HG02973 (cell line): ENCODE measurements at regions not wholly inside any gene's neighbourhood (a gene's known extent, or its start where the extent isn't known, plus 50 kb on each side); places are given as distances from the start of the nearest gene placed in this dataset.
"Not testable (repeated sequence)": the region's sequence is repeated elsewhere in the genome, so short reads cannot be mapped to it uniquely, and the experiment has no call there.

Experiments used
- ATAC-seq: cut with Tn5 transposase; IDR thresholded peaks from one replicate; pipeline ENCODE4 v1.9.1; 2021; ENCODE audit warnings: moderate library complexity; ENCODE audit not compliant: unreplicated experiment

DNA sequence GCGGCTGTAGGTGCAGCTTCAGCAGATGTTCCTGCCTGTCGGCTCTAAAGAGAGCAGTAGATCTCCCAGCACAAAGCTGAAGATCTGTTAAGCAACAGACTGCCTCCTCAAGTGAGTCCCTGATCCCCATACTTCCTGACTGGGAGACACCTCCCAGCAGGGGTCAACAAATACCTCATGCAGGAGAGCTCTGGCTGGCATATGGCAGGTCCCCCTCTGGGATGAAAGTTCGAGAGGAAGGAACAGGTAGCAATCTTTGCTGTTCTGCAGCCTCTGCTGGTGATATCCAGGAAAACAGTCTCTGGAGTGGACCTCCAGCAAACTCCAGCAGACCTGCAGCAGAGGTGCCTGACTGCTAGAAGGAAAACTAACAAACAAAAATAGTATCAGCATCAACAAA is 337.1 kb upstream of the USP15 start:
- no peak for ATAC-seq

- ATAC-seq, result no peak
These were observed 325.6 kb upstream of the USP15 start for GRCh38 chr12:61934564-61934963.

DNA sequence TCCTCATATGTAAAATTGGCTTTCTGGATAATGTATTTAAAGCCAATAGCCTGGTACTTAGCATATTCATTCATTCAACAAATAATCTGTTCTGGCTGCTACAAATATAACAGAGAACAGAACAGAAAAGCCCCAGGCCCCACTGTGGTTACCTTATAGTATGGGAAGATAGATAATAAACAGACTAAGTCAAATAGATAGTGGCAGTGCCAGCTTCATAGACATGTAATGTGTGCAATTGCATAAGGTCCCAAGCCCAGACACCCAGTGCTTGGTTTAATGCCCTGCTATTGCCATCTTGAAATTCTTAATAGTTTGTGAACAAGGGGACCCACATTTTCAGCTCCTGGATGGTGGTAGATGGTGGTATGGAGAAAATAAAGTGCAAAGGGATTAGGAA is 320.2 kb upstream of the USP15 start:
- ATAC-seq, result no peak

DNA sequence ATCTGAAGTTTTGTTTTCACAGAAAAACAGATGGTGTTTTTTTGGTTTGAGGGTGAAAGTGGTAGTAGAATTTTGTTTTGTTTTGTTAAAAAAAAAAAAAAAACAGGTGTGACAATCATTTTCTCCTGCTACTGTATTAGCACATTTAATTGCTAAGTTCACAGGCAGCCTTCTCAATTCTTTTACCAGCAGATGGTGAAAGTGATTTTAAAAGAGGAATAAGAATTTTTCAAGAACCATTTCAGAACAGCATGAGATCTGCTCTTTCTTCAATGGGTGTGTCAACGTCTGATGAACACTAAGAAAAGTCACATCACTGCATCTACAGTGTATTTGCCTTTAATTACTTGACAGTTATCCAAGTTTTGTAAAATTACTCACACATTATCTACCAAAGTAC is 303.7 kb upstream of the USP15 start:
- no peak for ATAC-seq

GRCh38 chr12:61974461-61974860 is 285.7 kb upstream of the USP15 start:
- ATAC-seq, result no peak

DNA sequence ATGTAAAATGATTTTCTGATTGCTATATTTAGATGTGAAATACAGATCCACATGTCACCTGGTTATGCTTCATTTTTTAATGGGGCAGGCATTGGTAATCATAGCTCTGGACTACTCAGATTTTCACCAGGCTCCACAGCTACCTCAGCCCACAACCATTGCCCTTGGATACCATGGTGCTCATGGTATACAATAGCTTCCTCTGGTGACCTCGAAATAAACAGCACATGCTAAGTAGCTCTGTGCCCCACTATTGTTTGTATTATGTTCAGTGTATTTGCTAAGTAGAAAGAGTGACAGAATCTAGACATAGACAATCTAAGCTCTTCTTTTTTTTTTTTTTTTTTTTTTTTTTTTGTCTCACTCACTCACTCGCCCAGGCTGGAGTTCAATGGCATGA is 274.4 kb upstream of the USP15 start:
- ATAC-seq, result no peak

DNA sequence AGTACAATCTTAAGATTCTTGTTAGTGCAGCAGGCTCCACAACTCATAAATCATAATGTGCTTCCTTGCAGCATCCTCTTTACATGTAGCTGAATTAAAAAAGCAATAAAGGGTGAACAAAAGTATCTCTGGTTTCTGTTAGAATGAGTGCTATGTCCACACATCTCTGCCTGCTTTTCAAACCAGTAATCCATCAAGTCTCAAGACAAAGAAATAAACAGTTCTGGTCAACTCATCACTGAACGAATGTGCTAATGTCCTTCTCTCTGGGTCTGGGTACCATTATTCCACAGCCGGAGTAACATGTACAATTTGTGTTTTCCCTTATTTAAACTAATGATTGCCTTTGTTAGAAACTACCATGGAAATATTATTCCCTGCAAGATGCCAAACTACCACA is 273.0 kb upstream of the USP15 start:
- ATAC-seq, result no peak

DNA sequence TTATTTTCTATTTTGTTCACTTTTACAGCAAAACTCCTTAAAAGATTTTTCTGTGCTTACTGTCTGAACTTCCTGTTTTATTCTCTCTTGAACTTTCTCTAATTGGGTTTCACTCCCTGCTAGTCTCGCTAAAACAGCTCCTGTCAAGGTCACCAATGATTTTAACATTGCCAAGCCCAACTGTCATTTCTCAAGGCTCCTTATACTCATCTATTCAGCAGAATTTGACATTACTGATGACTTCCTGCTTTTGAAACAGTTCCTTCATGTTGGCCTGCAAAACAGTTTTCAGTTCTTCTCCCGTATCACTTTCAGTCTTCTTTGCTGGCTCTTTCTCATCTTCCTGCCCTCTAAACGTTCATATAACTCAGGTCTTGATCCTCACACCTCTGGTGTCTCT is 268.5 kb upstream of the USP15 start:
- no peak for ATAC-seq

GRCh38 chr12:61993734-61994345 is 266.4 kb upstream of the USP15 start:
- ATAC-seq, result peak; percentile 85

DNA sequence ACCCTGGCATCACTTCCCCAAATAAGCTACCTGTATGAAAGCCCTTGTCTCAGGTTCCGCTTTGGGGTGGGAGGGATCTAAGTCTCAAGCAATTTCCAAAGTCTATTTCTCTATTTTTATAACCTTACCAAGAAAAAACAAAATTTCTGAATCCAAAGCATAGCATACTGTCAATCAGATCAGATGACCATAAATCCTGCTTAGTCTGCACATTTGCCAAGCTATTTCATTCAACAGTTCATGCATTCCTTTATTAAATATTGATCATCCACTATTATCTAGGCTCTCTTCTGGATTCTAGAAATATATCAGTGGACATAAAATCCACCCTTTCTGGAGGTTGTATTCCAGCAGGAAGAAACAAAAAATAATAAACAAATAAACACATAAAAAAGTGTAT is 263.5 kb upstream of the USP15 start:
- ATAC-seq, result no peak

DNA sequence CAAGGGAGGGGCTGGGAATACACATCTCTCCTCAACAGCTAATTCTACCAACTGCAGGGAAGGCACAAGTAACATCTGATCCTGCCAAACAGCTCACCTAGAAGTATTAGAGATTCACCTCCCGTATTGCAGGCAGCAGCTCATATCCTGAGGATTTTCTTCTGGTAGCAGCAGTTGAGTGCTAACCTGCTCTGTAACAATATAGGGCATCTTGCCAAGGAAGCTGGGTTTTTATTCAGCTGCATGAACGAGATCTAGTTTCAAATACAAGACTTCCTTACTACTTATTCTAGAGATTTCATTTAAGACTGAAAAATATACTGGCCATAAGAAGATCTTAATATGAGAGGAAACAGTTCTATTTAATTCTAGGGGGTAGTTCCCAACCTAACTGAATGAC is 261.4 kb upstream of the USP15 start:
- no peak for ATAC-seq

DNA sequence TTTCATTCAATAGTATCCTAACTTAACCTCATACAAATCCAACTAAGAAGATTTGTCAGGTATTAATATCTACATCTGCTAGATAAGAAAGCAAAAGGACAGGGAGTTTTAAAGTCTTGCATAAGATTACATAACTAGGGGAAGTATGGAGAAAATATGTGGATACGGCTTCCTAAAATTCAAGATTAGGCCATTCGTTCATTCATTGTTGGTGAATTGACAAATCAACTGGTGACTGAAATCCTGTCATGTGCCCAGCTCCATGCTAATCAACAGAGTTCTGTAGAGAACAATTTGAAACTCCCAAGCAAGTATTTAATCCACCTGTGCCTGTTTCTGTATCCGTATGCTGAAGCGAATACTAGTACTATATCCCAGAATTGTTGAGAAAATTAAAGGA is 260.9 kb upstream of the USP15 start:
- no peak for ATAC-seq

DNA sequence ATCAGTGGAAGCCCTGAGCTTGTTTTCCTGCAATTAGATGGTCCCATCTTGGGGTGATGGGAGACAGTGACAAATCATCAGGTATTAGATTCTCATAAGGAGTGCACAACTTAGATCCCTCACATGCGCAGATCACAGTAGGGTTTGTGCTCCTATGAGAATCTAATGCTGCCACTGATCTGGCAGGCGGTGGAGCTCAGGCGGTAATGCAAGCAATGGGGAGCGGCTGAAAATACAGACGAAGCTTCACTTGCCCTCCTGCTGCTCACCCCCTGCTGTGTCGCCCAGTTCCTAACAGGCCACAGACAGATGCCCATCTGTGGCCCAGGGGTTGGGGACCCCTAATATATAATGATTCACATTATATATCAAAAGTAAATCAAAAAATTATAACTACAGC is 258.8 kb upstream of the USP15 start:
- no peak for ATAC-seq

DNA sequence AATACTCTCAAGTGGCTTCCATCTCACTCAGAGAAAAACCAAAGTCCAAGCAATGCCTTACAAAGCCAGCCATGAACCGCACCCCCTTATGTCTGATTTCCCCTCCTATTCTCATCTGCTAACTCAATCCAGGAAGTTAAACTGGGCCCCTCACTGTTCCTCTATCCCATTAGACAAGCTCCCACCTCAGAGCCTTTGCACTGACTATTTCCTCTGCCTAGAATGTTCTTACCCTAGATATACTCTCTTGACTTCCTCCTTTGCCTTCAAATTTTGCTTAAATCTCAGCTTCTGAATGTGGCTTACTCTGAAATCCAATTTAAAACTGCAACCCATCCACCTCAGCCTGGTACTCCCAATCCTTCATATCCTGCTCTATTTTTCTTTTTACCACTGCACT is 257.0 kb upstream of the USP15 start:
- no peak for ATAC-seq

DNA sequence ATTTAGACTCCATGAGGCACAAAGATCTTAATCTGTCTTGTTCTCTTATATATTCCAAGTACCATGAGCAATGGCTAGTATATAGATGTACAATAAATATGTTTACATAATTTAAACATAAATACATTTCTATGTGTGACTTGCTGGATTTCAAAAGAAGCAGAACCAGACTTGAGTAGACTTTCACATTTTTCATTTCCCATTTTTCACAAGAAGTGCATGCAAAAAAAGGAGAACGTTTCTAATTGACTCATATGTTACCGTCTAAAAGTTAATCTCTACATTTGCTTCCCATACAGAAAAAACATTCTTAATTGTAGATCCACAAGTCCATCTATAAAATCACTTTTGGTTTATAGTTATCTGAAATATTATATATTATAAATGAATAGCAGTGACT is 256.5 kb upstream of the USP15 start:
- ATAC-seq, result no peak

- ATAC-seq, result no peak
These were observed 254.6 kb upstream of the USP15 start for GRCh38 chr12:62005615-62006014.

DNA sequence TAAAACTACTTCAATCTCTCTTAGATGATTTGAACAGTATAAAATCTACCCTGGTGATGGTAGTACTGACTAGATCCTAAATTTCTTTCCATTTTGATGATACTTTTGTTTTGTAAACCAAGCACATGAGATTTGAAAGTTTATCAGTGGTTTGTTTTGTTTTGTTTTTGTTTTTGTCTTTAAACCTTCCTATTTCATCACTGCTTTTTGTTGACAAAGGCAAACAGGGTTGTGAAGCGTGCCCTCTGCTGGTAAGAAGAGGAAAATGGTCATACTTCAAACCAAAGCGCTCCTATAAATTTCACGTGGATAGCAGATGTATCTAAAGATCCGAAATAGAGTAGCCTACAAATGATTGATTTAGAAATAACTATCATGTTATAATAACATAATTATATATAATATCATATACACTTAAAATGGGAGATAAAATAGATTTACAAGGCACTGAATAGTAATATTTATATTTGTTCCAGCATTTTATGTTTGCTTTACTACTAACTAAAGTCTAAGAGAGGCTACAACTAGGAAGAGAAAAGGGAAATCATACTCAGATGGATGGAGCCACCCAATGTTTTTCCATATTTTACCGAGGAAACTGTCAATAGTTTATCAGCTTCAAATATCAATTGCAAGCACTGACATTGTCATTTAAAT is 254.0 kb upstream of the USP15 start:
- peak; percentile 88 for ATAC-seq

DNA sequence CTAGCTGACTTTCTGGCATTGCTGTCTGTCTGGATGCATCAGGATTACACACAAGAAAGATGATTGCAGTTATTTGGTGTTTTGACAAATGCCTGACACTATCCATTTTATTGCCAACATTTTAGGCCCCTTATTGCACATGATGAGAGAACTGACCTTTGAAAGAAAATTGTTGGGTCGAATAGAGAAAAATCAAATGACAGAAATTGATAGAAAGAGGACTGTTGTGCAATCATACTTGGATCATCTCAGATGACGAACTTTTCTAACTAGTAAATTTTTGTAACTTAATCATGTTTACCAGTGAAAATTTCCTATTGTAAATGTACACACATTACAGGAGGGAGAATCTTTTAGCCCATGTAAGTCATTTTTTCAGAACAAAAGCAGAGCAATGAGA is 251.5 kb upstream of the USP15 start:
- no peak for ATAC-seq

GRCh38 chr12:62009445-62009844 is 250.8 kb upstream of the USP15 start:
- ATAC-seq, result no peak

GRCh38 chr12:62010331-62010906 is 249.8 kb upstream of the USP15 start:
- not testable (repeated sequence) for ATAC-seq

DNA sequence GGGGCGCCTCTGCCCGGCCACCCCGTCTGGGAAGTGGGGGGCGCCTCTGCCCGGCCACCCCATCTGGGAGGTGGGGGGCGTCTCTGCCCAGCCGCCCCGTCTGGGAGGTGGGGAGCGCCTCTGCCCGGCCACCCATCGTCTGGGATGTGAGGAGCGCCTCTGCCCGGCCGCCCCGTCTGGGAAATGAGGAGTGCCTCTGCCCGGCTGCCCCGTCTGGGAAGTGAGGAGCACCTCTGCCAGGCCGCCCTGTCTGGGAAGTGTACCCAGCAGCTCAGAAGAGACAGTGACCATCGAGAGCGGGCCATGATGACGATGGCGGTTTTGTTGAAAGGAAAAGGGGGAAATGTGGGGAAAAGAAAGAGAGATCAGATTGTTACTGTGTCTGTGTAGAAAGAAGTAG is 249.2 kb upstream of the USP15 start:
- not testable (repeated sequence) for ATAC-seq

DNA sequence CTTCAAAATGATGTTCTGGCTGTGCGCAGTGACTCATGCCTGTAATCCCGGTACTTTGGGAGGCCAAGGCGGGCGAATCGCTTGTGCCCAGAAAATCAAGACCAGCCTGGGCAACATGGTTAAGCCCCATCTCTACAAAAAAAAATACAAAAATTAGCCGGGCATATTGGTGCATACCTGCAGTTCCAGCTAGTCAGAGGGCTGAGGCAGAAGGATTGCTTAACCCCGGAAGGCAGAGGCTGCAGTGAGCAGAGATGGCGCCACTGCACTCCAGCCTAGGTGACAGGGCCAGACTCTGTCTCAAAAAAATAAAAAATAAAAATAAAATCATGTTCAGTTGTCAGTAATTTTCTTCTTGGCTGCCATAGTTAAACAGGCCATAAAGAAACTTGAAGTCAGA is 245.9 kb upstream of the USP15 start:
- no peak for ATAC-seq

GRCh38 chr12:62016021-62016420 is 244.2 kb upstream of the USP15 start:
- no peak for ATAC-seq
